ENCODE measurements at regions not wholly inside any gene's neighbourhood (a gene's known extent, or its start where the extent isn't known, plus 50 kb on each side); places are given as distances from the start of the nearest gene placed in this dataset.

- DNase-seq (ENCODE audit: low spot score) = no peak
Observed at GRCh38 chr16:13552960-13553257, 367.0 kb upstream of the ERCC4 start.

GRCh38 chr16:13553453-13553985 is 366.4 kb upstream of the ERCC4 start:
- no peak for DNase-seq (ENCODE audit: low spot score)

GRCh38 chr16:13554005-13554404 is 365.9 kb upstream of the ERCC4 start:
- DNase-seq (ENCODE audit: low spot score) = no peak

- no peak for DNase-seq (ENCODE audit: low spot score)
Observed at GRCh38 chr16:13554643-13555042, 365.3 kb upstream of the ERCC4 start.

- no peak for DNase-seq (ENCODE audit: low spot score)
Observed at GRCh38 chr16:13557418-13557817, 362.5 kb upstream of the ERCC4 start.

- no peak for DNase-seq (ENCODE audit: low spot score)
Observed at GRCh38 chr16:13558752-13559151, 361.2 kb upstream of the ERCC4 start.

- DNase-seq (ENCODE audit: low spot score) = no peak
Observed at GRCh38 chr16:13559624-13560023, 360.3 kb upstream of the ERCC4 start.

- no peak for DNase-seq (ENCODE audit: low spot score)
Observed at GRCh38 chr16:13560151-13560550, 359.8 kb upstream of the ERCC4 start.

GRCh38 chr16:13561291-13562070 is 358.5 kb upstream of the ERCC4 start:
- DNase-seq (ENCODE audit: low spot score) = no peak

GRCh38 chr16:13568803-13569202 is 351.2 kb upstream of the ERCC4 start:
- no peak for DNase-seq (ENCODE audit: low spot score)

GRCh38 chr16:13569986-13570385 is 350.0 kb upstream of the ERCC4 start:
- no peak for DNase-seq (ENCODE audit: low spot score)

- DNase-seq (ENCODE audit: low spot score) = no peak
Observed at GRCh38 chr16:13571036-13571435, 348.9 kb upstream of the ERCC4 start.

GRCh38 chr16:13573903-13574302 is 346.1 kb upstream of the ERCC4 start:
- no peak for DNase-seq (ENCODE audit: low spot score)

GRCh38 chr16:13586051-13586450 is 333.9 kb upstream of the ERCC4 start:
- no peak for DNase-seq (ENCODE audit: low spot score)

- no peak for DNase-seq (ENCODE audit: low spot score)
Observed at GRCh38 chr16:13587181-13587580, 332.8 kb upstream of the ERCC4 start.

GRCh38 chr16:13594823-13595222 is 325.1 kb upstream of the ERCC4 start:
- no peak for DNase-seq (ENCODE audit: low spot score)

GRCh38 chr16:13606804-13607203 is 313.1 kb upstream of the ERCC4 start:
- DNase-seq (ENCODE audit: low spot score) = no peak

- no peak for DNase-seq (ENCODE audit: low spot score)
Observed at GRCh38 chr16:13607289-13607688, 312.7 kb upstream of the ERCC4 start.

- no peak for DNase-seq (ENCODE audit: low spot score)
Observed at GRCh38 chr16:13611596-13611995, 308.4 kb upstream of the ERCC4 start.

- no peak for DNase-seq (ENCODE audit: low spot score)
Observed at GRCh38 chr16:13612623-13613022, 307.3 kb upstream of the ERCC4 start.

- no peak for DNase-seq (ENCODE audit: low spot score)
Observed at GRCh38 chr16:13613165-13613564, 306.8 kb upstream of the ERCC4 start.

GRCh38 chr16:13621639-13622038 is 298.3 kb upstream of the ERCC4 start:
- no peak for DNase-seq (ENCODE audit: low spot score)

- no peak for DNase-seq (ENCODE audit: low spot score)
Observed at GRCh38 chr16:13628156-13628555, 291.8 kb upstream of the ERCC4 start.

GRCh38 chr16:13629704-13630103 is 290.2 kb upstream of the ERCC4 start:
- DNase-seq (ENCODE audit: low spot score) = no peak
